ENCODE measurements at regions not wholly inside any gene's neighbourhood (a gene's known extent, or its start where the extent isn't known, plus 50 kb on each side); places are given as distances from the start of the nearest gene placed in this dataset.

GRCh38 chr11:122398851-122399250 lies 256.7 kb upstream of the UBASH3B start:
- WGBS (ENCODE audit: insufficient coverage, low coverage, missing lambda C conversion rate), result no CpG with 5 or more reads among the region's 2 CpGs
- H3K79me2 ChIP-seq (ENCODE audit: control insufficient read depth, insufficient read depth, low read length), result no peaks in the 10 kb centered on the region

DNA sequence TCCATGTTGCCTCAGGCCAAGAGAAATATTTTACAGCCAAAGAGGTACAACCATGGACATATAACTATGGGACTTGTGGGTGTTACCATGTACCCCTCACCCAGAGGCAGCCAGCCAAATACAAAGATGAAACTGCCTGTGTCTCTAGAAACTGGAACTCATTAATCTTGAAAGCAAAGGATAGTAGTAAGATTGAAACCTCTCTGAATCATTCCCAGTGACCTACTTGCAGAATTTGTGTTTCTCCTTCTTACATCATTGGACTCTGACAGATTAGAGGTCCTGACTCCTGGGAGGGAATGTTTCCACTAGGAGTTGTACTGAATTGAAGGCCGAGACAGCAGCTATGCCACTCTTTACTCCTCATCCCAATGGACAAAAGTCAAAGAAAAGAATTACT lies 257.4 kb upstream of the UBASH3B start:
- no TSS peak for BruUV-seq (replicated peaks)
- ChIA-PET POLR2A (no interaction called here), CTCF (ENCODE audit: low intra/inter-chr PET ratio) (no interaction called here)
- ATAC-seq (no peak), DNase-seq (ENCODE audit: extremely low read depth in 1 of 4, low spot score in 3 of 4) (no peak), FAIRE-seq (no peak)
- H3K4me1 ChIP-seq (replicated peaks in 1 of 2; ENCODE audit: control insufficient read depth in 2 of 2, insufficient read depth in 2 of 2, low read length in 2 of 2), result no peaks in the 10 kb centered on the region
- in situ Hi-C loops (cut with MboI) (no loop called here), intact Hi-C loops (cut with micrococcal nuclease) (no loop called here)
- no peak overlapping the region for H3K4me3 ChIP-seq
- no peaks in the 10 kb centered on the region for H3K9me1 ChIP-seq (ENCODE audit: control insufficient read depth, insufficient read depth, low read length)
- no peak overlapping the region for H3K9ac ChIP-seq (ENCODE audit: insufficient read depth in 1 of 2, low read depth in 2 of 2, low read length in 2 of 2)
- no peaks in the 10 kb centered on the region for H3K79me2 ChIP-seq (ENCODE audit: control insufficient read depth, insufficient read depth, low read length)
- no peaks in the 10 kb centered on the region for H3K27me3 ChIP-seq (ENCODE audit: control insufficient read depth in 2 of 2, insufficient read depth in 2 of 2, low read length in 2 of 2)
- H4K20me1 ChIP-seq (replicated peaks; ENCODE audit: control insufficient read depth, insufficient read depth, low read length), result no peaks in the 10 kb centered on the region
- H3K27ac ChIP-seq (ENCODE audit: extremely low read depth, low read depth, low read length), result no peak overlapping the region
- H3K9me3 ChIP-seq (replicated peaks; ENCODE audit: control insufficient read depth, insufficient read depth, low read depth, low read length), result no peaks in the 10 kb centered on the region; the same call in 1 of the 2 replicates
- no peaks in the 10 kb centered on the region for H3K36me3 ChIP-seq (ENCODE audit: control insufficient read depth, insufficient read depth, low read length)
- no peak overlapping the region for H3K4me2 ChIP-seq (ENCODE audit: insufficient read depth, low read length)
- H2AFZ ChIP-seq (ENCODE audit: low read depth, low read length), result no peak overlapping the region
- WGBS (ENCODE audit: insufficient coverage, low coverage, missing lambda C conversion rate), result 0% methylated on average over 1 of the region's 1 CpG
- no peak for TF ChIP-seq EZH2 (IDR thresholded peaks at IDR 0.05; ENCODE audit: borderline replicate concordance, low read depth, low read length)
- TF ChIP-seq CREB1 (IDR thresholded peaks at IDR 0.05), result no peak
- no peak for TF ChIP-seq CREB1 (CRISPR knock-in tag; IDR thresholded peaks at IDR 0.05)
- no peak for TF ChIP-seq MBD2 (IDR thresholded peaks at IDR 0.05; ENCODE audit: borderline replicate concordance, low read depth)
- TF ChIP-seq NCOA6 (IDR thresholded peaks at IDR 0.05), result no peak
- TF ChIP-seq, protein P1, sequence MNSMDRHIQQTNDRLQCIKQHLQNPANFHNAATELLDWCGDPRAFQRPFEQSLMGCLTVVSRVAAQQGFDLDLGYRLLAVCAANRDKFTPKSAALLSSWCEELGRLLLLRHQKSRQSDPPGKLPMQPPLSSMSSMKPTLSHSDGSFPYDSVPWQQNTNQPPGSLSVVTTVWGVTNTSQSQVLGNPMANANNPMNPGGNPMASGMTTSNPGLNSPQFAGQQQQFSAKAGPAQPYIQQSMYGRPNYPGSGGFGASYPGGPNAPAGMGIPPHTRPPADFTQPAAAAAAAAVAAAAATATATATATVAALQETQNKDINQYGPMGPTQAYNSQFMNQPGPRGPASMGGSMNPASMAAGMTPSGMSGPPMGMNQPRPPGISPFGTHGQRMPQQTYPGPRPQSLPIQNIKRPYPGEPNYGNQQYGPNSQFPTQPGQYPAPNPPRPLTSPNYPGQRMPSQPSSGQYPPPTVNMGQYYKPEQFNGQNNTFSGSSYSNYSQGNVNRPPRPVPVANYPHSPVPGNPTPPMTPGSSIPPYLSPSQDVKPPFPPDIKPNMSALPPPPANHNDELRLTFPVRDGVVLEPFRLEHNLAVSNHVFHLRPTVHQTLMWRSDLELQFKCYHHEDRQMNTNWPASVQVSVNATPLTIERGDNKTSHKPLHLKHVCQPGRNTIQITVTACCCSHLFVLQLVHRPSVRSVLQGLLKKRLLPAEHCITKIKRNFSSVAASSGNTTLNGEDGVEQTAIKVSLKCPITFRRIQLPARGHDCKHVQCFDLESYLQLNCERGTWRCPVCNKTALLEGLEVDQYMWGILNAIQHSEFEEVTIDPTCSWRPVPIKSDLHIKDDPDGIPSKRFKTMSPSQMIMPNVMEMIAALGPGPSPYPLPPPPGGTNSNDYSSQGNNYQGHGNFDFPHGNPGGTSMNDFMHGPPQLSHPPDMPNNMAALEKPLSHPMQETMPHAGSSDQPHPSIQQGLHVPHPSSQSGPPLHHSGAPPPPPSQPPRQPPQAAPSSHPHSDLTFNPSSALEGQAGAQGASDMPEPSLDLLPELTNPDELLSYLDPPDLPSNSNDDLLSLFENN (IDR thresholded peaks at IDR 0.05; ENCODE audit: low read depth in 2 of 2, low read length in 2 of 2), result no peak
- no peak for TF ChIP-seq ZNF41 (CRISPR knock-in tag; conservative IDR thresholded peaks at IDR 0.05)
- no peak for TF ChIP-seq MEF2A (IDR thresholded peaks at IDR 0.05; ENCODE audit: control insufficient read depth, low read depth, low read length)
- no peak for TF ChIP-seq FOXK1 (CRISPR knock-in tag; IDR thresholded peaks at IDR 0.05; ENCODE audit: borderline replicate concordance)
- TF ChIP-seq RHOXF2B (CRISPR knock-in tag; conservative IDR thresholded peaks at IDR 0.05), result no peak
- TF ChIP-seq MAFG (tag; conservative IDR thresholded peaks at IDR 0.05), result no peak
- no peak for TF ChIP-seq SAFB2 (IDR thresholded peaks at IDR 0.05; ENCODE audit: borderline replicate concordance, low read depth, low read length, severe bottlenecking)
- no peak for TF ChIP-seq RNF2 (IDR thresholded peaks at IDR 0.05)
- no peak for TF ChIP-seq NR2C1 (IDR thresholded peaks at IDR 0.05)
- no peak for TF ChIP-seq NR2C1 (tag; IDR thresholded peaks at IDR 0.05)

More at GRCh38 chr11:122398851-122399250, 256.7 kb upstream of the UBASH3B start:
- DNase-seq (ENCODE audit: extremely low read depth in 1 of 4, low spot score in 3 of 4), result no peak
- Histone ChIP-seq H3K27me3 (ENCODE audit: control insufficient read depth in 2 of 2, insufficient read depth in 2 of 2, low read length in 2 of 2) (no peaks in the 10 kb centered on the region), H3K36me3 (ENCODE audit: control insufficient read depth, insufficient read depth, low read length) (no peaks in the 10 kb centered on the region), H3K4me1 (replicated peaks in 1 of 2; ENCODE audit: control insufficient read depth in 2 of 2, insufficient read depth in 2 of 2, low read length in 2 of 2) (no peaks in the 10 kb centered on the region), H4K20me1 (replicated peaks; ENCODE audit: control insufficient read depth, insufficient read depth, low read length) (no peaks in the 10 kb centered on the region), H3K9me3 (replicated peaks; ENCODE audit: control insufficient read depth, insufficient read depth, low read depth, low read length) (no peaks in the 10 kb centered on the region; the same call in 1 of the 2 replicates), H3K9ac (ENCODE audit: insufficient read depth in 1 of 2, low read depth in 2 of 2, low read length in 2 of 2) (no peak overlapping the region), H2AFZ (ENCODE audit: low read depth, low read length) (no peak overlapping the region), H3K4me2 (ENCODE audit: insufficient read depth, low read length) (no peak overlapping the region), H3K27ac (ENCODE audit: extremely low read depth, low read depth, low read length) (no peak overlapping the region), H3K9me1 (ENCODE audit: control insufficient read depth, insufficient read depth, low read length) (no peaks in the 10 kb centered on the region), H3K4me3 (no peak overlapping the region)
- TF ChIP-seq FOS (IDR thresholded peaks at IDR 0.05; ENCODE audit: extremely low read depth, insufficient read length) (no peak), ZNF79 (CRISPR knock-in tag; IDR thresholded peaks at IDR 0.05; ENCODE audit: low read depth) (no peak), RBM34 (IDR thresholded peaks at IDR 0.05; ENCODE audit: borderline replicate concordance, insufficient read depth, low read length) (no peak), ZNF23 (CRISPR knock-in tag; IDR thresholded peaks at IDR 0.05) (no peak)
- ATAC-seq, result no peak
- intact Hi-C loops (cut with micrococcal nuclease), result no loop called here
- POLR2A ChIA-PET, result no interaction called here
- BruUV-seq (replicated peaks), result no TSS peak
- no peak for FAIRE-seq
- CTCF ChIA-PET (ENCODE audit: low intra/inter-chr PET ratio), result no interaction called here
- in situ Hi-C loops (cut with MboI), result no loop called here

All from K562 (cell line).